K562 (cell line): ENCODE measurements at regions not wholly inside any gene's neighbourhood (a gene's known extent, or its start where the extent isn't known, plus 50 kb on each side); places are given as distances from the start of the nearest gene placed in this dataset.

ENCODE experiments used
- CHD4 ChIP-seq: fragments of 200-600 bp; sonication (generic); IDR thresholded peaks from 3 replicates; pipeline ENCODE4 v1.6.1; 2012; ENCODE audit warnings: low read depth, mild to moderate bottlenecking, mixed read lengths, low read length, inconsistent platforms; ENCODE audit not compliant: insufficient read depth, insufficient replicate concordance, poor library complexity, severe bottlenecking
- CTCF ChIP-seq, 3 experiments: IDR thresholded peaks in 2 of 3; conservative IDR thresholded peaks in 1 of 3; 2 replicates each; pipeline ENCODE4 v1.5.1; 2011 to 2012; ENCODE audit warnings: low read length in 3 of 3, mild to moderate bottlenecking in 3 of 3, control low read depth in 2 of 3, improper control_type of control experiment in 1 of 3, inconsistent platforms in 1 of 3, low read depth in 1 of 3, mixed read lengths in 1 of 3, moderate library complexity in 1 of 3; ENCODE audit not compliant: insufficient read depth in 2 of 3
- JUN ChIP-seq, 2 experiments: sonication (generic) in 1 of 2; formaldehyde crosslinking in 1 of 2; IDR thresholded peaks; 2 replicates each; pipeline versions ENCODE4 v1.6.1 to v1.8.0; 2012 to 2022; ENCODE audit warnings: borderline replicate concordance in 2 of 2, mild to moderate bottlenecking in 2 of 2, improper control_type of control experiment in 1 of 2, low read depth in 1 of 2, low read length in 1 of 2, missing genetic modification reagents in 1 of 2
- NBN ChIP-seq: fragments of 450-650 bp; IDR thresholded peaks from 2 replicates; pipeline ENCODE4 v1.6.1; 2016; ENCODE audit warnings: low read depth, mild to moderate bottlenecking
- RAD21 ChIP-seq, 2 experiments: fragments of 250-450 bp in 1 of 2; fragments of 450-650 bp in 1 of 2; sonication (Bioruptor Pico) in 1 of 2; formaldehyde crosslinking in 1 of 2; IDR thresholded peaks in 1 of 2; conservative IDR thresholded peaks in 1 of 2; 2 replicates each; pipeline versions ENCODE4 v1.4.0 to v1.8.0; 2020 to 2022; ENCODE audit warnings: mild to moderate bottlenecking in 2 of 2, moderate library complexity in 1 of 2
- REST ChIP-seq, 2 experiments: fragments of 450-650 bp; formaldehyde crosslinking in 1 of 2; IDR thresholded peaks; 2 replicates each; pipeline versions ENCODE4 v1.4.0 to v1.6.1; 2014 to 2020; ENCODE audit warnings: mild to moderate bottlenecking in 2 of 2, borderline replicate concordance in 1 of 2, low read depth in 1 of 2
- SREBF2 ChIP-seq: sonication (generic); formaldehyde crosslinking; IDR thresholded peaks from 2 replicates; pipeline ENCODE4 v1.4.0; 2020; ENCODE audit warnings: mild to moderate bottlenecking, missing genetic modification reagents
- TAF1 ChIP-seq: IDR thresholded peaks from 2 replicates; pipeline ENCODE4 v1.6.1; 2011; ENCODE audit warnings: mild to moderate bottlenecking, low read length, moderate library complexity; ENCODE audit not compliant: insufficient read depth, control insufficient read depth, severe bottlenecking; ENCODE audit errors: extremely low read depth
- ZKSCAN1 ChIP-seq: fragments of 150-350 bp; IDR thresholded peaks from 2 replicates; pipeline ENCODE4 v1.6.1; 2016; ENCODE audit warnings: low read depth, low read length
- ZNF239 ChIP-seq: fragments of 250-450 bp; sonication (Bioruptor Pico); IDR thresholded peaks from 2 replicates; pipeline ENCODE4 v1.4.0; 2020; ENCODE audit warnings: mild to moderate bottlenecking
- ZNF3 ChIP-seq: fragments of 250-450 bp; sonication (Bioruptor Pico); IDR thresholded peaks from 2 replicates; pipeline ENCODE4 v1.5.0; 2021; ENCODE audit warnings: mild to moderate bottlenecking, moderate library complexity

GRCh38 chr4:98773638-98774037 lies 115.2 kb upstream of the TSPAN5 start:
- TF ChIP-seq JUN (IDR thresholded peaks at IDR 0.05; ENCODE audit: borderline replicate concordance, low read depth, low read length) (no peak), JUN (CRISPR knock-in tag; IDR thresholded peaks at IDR 0.05; ENCODE audit: borderline replicate concordance) (no peak), CHD4 (no peak), SREBF2 (CRISPR knock-in tag) (no peak), NBN (no peak), ZNF239 (CRISPR knock-in tag) (no peak), CTCF (IDR thresholded peaks at IDR 0.05 in 2 of 3, conservative IDR thresholded peaks at IDR 0.05 in 1 of 3; ENCODE audit: insufficient read depth in 2 of 3, low read depth in 1 of 3, low read length in 3 of 3) (no peak), ZKSCAN1 (no peak), ZNF3 (CRISPR knock-in tag) (no peak), RAD21 (CRISPR knock-in tag; conservative IDR thresholded peaks at IDR 0.05 in 1 of 2, IDR thresholded peaks at IDR 0.05 in 1 of 2) (no peak), TAF1 (no peak), REST (IDR thresholded peaks at IDR 0.05; ENCODE audit: borderline replicate concordance) (no peak), REST (CRISPR knock-in tag; IDR thresholded peaks at IDR 0.05; ENCODE audit: low read depth) (no peak)
